Inflammatory macrophage treated with lipopolysaccharide for 4 hours (primary cell): ENCODE measurements at regions not wholly inside any gene's neighbourhood (a gene's known extent, or its start where the extent isn't known, plus 50 kb on each side); places are given as distances from the start of the nearest gene placed in this dataset.
A peak's percentile ranks its signal among the peaks of the same experiment; 100 is the strongest.

Experiments used
- DNase-seq: peaks from one replicate; pipeline ENCODE4 v3.0.0-alpha.2; 2020

DNA sequence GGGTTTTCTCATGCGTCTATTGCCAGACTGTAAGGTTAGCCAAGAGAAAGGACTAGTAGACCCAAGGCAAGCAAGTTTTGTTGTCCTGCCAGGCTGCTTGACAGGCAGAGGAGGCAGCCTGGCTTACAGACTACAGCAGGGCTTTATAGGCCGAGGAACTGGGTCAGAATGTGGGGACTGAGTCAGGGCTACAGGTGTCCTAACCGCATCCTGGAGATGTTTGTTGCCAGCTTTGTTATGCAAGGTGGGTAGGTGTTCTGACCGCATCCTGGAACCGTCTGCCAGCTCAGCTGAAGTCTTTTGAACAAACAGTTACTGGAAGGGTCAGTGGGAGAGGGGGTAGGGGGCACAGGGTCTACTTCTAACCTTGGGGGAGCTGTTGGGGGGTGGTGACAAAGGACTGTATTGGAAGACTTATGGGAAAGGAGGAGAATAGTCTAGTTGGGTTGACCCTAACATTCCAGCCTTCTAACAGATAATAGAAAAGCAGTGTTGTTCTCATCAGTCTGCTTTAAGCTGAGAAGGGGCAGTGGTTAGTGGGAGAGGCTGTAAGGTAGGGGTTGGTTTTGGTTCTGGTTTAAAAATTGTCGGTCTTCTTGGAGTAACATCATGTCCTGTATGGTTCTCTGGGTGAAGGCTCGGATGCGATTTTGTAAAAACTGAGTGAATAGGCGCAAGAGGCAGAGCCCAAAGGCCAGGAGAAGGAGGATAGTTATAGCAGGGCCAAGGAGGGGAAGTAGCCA is 913.8 kb upstream of the SLITRK5 start:
- DNase-seq: no peak

DNA sequence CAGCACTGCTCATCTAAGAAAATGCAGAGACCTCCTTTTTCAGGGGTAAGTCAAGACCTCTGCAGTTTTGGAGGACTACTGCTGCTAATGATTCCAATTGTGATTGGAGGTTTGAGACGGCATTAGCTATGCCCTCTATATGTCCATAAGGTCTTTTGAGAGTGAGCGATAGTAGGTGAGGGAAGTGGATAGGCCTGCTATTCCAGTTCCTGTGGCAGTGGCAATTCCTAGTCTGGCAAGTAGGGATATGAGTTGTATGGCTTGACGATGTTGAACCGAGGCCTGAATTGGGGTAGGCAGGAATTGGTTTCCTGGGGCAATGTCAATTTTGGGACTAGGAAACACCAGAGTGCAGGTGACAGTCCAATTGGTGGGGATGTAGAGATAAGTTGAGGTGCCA is 913.1 kb upstream of the SLITRK5 start:
- DNase-seq: no peak

DNA sequence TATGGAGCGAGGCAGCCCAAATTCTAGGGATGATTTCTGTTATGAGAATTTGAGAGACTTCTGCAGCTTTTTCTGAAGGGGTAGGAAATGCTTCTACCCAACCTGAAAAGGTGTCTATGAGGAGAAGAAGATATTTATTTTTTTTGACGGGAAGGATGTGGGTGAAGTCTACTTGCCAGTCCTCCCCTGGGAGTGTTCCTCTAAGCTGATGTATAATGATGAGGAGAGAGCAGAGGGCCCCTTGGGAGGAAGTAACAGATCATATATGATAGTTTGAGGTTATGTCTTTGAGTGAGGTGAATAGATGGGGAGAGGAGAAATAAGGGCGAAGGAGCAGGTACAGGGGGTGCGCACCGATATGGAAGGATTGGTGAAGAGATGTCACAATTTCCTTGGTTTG is 910.6 kb upstream of the SLITRK5 start:
- no peak for DNase-seq

DNA sequence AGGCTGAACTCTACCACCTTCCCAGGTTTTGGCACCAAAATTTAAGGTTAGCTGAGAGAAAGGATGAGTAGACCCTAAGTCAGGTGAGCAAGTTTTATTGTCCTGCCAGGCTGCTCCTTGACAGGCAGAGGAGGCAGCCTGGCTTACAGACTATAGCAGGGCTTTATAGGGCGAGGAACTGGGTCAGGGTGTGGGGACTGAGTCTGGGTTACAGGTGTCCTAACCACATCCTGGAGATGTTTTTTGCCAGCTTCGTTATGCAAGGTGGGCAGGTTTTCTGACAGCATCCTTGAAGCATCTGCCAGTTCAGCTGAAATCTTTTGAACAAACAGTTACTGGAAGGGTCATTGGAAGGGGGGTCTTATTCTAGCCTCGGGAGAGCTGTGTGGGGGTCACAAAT is 905.7 kb upstream of the SLITRK5 start:
- no peak for DNase-seq

DNA sequence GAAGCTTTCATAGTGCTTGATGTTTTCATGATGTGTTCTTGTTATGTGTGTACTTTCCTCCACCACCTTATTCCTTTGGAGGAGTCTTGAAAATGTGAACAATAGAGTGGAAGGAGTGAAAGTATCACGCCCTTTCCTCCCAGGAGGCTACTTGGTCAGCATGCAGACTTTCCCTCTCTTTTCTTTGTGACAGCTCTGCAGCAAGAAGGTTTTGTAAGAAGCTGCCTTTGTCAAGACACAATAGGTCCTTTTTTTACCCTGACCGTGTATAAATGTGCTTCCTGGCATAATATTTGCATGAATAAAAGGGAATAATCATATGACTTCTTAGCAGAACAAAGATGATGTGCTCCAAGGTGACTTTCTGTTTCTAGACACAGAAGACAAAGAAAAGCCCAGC is 882.6 kb upstream of the SLITRK5 start:
- no peak for DNase-seq

DNA sequence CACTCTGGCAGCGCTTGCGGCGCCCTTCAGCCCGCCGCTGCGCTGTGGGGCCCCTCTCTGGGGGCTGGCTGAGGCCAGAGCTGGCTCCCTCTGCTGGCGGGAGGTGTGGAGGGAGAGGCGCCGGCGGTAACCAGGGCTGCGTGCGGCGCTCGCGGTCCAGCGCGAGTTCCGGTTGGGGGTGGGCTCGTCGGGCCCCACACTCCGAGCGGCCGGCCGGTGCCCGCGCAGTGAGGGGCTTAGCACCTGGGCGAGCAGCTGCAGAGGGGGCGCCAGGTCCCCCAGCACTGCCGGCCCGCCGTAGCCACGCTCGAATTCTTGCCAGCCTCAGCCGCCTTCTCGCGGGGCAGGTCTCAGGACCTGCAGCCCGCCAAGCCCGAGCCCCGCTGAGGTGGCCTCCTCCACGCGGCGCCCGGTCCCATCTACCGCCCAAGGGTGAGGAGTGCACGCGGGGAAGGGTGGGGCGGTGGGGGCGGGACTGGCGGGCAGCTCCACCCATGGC is 879.0 kb upstream of the SLITRK5 start:
- no peak for DNase-seq

DNA sequence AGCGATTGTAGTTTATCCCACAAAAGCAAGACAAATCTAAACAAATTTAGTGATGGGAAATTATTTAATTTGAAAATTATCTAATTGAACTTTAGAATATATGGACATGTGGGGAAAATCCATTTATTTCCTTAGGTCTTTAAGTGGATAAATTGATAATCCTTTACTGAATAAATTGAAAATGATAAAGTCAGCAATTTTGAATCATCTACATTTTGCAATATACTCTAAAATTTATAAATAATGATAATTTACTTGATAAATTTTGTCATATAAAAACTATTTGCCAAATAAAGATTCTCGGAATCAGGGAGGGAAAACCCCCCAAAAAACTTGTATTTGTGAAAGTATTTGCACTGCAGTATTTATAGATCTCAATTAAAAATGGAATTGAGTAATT is 875.3 kb upstream of the SLITRK5 start:
- DNase-seq: no peak

DNA sequence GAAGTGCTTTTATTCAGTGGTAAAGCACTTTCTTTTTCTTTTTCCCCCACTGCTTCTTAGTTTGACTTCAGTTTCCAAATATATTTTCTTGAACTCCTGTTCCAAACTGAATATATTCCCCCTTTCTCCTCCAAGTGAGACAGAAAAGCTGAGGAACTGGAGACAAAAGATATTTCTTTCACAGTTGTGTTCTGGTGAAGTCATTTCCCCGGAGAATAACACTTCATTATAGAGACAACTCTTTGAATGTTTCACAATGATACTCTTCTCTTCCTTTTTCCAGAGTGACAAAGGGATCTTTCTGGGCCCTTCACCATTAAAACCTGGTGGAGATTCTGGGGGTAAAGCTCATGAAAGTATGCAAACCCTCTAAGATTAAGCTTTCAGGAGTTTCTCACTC is 860.8 kb upstream of the SLITRK5 start:
- no peak for DNase-seq

DNA sequence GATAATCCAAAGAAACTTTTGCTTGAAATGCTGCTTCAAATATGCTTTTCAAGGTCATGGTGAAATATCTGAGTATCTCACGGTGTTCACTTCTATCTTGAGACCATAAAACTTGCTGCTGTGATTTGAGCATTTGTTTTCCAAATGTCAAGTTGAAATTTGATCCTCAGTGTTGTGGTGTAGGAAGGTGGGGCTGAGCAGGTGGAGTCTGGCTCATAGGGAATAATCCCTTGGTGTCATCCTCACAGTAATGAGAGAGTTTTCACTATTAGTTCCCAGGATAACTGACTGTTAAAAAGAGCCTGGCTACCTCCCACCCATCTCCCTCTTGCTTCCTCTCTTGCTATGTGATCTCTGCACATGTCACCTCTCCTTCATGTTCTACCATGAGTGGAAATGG is 858.0 kb upstream of the SLITRK5 start:
- no peak for DNase-seq

DNA sequence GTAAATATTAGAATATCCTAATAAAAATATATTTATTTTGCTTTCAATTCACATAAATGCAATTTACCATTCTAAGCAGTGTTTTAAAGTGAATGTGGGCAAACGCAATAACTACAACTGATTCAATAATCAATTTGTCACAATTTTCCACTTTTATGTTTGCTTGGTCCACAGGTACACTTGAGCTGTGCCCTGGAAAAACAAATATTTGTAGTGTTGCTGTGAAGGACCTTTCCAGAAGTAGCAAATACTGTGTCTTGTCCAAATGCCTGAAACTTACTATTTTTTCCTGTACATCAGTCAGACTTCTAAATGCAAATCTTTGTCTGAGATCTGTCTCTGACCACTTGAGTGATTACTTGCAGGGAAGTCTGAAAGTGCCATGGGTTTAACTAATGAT is 845.8 kb upstream of the SLITRK5 start:
- DNase-seq: no peak

DNA sequence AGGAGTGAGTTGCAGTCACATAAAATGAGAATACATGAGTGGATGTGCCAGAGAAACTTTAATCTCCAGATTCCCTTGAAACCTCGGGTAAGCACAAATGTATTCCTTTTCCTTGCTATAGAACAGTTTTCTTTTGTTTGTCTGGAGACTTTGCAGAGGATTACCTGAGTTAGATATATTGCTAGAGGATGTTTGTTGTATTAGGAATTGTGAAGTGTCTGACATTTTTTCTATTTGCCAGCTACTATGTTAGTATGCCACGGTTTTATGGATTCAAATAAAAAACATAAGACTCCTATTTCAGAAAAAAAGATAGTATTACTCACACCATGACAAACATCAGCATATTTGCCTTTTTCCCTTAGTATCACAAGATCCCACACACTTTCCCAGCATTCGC is 844.9 kb upstream of the SLITRK5 start:
- no peak for DNase-seq

DNA sequence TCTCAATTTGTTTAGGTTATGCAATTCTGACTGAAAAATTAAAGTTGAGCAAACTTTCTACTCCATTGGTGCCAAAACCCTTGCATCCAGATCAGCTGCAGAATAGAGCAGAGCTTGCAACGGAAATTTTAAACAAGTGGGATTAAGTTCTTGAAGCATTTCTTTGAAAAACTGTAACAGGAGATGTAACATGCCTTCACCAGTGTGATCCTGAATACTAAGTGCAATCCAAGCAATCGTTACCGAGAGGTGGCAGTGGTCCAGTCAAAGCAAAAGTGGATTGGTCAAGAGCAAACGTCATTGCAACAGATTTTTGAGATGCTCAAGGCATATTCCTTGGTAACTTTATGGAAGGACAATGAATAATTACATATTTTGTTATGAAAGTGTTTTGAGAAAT is 841.1 kb upstream of the SLITRK5 start:
- DNase-seq: no peak

DNA sequence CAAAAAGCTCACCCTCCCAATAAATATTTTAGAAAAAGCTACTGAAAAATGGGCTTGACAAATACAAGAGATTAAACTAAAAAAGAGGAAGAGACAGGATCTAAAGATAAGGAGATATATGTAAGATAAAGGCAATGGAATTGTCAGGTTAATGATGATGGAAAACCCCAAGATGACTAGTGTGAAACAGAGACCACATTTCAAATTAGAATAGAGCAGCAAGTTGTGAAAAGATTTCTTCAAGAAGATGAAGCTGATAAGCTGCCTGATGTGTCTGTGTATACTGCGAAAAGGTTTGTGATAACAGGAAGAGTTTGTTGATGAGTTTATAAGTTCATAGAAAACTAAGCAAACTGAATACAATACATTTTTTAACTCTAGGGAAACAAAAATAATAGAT is 840.1 kb upstream of the SLITRK5 start:
- no peak for DNase-seq

DNA sequence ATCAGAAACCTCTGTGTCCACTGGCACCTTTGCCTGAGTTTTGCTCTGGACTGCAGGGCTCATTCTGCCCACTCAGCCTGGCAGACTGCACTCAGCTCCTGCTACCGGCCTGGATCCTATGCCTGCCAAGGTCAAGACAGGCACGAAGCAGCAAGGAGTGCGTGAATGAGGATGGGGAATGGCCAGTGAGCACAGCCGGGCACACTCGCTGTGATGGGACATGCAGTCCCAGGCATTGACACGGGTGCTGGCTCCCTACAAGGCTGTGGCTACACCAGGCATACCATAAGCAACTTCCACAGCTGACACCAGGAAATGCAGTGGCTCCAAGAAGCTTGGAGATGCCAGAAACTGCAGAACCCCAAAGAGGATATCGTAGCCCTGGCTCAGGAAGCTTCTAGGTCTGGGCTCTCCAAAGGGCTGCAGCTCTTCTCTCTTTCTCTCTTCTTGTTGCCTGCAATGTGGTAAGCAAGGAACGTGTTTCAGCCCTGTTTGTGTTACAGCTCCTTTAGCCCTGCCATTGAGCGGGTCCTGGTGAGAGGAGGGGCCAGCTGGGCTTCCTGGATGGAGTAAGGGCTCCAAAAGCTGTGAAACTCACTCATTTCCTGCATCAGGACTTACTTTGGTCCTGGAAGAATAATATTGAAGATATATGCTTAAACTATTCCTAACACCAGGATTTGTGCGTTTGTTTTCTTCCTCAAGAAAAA is 832.6 kb upstream of the SLITRK5 start:
- no peak for DNase-seq

DNA sequence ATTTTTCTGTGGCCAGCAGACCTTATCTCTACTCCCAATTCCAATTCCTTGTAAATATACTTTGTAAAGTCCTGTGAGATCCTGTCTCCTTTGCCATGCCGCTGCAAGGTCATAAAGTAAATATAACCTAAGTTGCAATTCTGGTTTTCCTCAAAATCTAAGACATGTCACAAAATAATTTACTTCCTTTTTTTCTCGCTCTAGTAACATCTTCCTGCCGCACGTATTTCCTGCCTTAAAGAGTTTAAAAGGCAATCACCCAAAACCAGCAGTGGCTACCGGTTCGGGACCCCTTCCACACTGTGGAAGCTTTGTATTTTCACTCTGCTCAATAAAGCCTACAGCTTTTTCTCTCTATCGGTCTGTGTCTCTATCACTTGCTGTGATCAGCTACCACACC is 832.0 kb upstream of the SLITRK5 start:
- no peak for DNase-seq

DNA sequence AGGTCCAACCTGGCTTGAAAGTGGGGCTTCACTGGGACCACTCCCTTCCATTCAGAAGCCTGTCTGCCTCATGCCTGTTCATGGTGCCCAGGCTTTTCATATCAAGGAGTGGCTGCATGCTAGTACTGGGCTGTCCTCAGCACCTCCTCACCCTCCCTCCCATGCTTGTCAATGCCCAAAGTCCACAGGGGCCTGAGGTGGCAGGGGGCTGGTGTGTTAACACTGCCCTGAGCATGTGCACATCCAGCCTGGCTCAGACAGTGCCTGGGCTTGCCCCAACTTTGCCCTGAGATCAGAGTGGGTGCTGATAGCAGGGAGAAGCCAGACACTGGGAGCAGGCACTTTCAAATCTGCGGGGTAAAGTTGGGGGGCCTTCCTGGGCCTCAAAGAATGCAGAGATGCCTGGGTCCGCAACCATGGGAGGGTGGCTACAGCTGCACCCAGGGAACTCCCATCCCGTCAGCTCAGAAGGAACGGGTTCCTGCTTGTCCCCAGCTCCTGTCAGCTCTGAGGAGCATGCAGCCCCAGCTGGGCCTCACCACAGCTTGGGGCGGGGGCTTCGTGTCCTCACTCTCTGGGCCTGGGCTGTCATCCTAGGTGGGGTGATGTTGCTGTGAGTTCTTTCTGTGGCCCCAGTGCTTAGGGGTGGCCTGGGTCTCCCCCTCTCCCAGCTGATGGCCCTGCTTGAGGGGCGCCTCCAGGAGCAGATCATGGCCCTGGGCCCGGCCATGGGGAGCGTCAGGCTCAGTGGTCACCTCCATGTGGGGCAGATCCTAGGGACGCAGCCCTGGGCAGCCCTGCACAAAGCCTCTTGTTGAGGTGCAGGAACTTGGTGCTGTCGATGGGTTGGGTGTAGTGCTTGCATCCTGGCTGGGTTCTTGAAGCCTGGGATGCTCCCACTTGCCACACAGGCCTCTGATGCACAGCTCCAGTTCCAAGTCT is 830.6 kb upstream of the SLITRK5 start:
- no peak for DNase-seq

DNA sequence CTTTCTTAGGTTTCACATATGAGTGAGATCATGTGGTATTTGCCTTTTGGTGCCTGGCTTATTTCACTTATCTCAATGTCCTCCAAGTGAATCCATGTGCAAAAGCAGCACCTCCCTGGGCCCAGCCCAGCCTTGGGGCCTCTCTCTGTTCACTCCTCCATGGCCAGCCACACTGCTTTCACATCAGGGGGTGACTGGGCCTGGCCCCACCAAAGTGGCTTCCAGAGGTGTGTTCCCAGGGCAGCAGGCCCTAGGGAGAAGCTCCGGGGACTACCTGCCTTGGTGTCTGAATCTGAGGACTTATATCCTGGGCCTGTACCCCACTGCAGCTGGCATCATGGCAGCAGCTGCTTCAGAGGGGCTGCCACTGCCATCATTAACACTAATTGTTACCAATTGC is 829.9 kb upstream of the SLITRK5 start:
- no peak for DNase-seq

DNA sequence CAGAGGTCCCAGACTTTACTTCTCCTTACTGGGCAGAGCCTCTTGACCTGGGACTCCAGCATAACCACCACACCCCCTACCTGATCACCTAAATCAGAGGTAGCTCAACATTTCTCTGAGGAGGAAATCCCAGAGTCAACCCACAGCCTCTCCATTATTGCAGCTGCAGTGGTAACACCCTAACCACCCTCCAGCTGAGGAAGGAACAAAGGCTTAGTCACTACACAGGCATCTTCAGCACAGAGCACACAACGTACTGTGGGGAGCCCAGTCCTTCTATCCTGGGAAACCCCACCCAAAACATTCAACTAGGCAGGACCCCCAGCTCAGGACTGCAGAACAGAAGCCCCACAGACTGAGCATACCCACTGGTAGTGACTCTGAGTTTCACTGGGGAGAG is 824.7 kb upstream of the SLITRK5 start:
- DNase-seq: no peak

DNA sequence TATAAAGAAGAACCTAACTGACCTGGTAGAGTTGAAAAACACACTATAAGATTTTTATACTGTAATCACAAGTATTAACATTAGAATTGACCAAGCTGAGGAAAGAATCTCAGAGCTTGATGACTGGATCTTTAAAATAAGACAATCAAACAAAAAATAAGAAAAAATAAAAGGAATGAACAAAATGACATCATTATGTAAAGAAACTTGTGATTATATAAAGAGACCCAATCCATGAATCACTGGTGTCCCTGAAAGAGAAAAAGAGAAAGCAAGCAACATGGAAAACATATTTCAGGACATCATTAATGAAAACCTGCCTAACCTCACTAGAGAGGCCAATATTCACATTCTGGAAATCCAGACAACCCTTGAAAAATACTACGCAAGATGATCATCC is 822.5 kb upstream of the SLITRK5 start:
- no peak for DNase-seq

DNA sequence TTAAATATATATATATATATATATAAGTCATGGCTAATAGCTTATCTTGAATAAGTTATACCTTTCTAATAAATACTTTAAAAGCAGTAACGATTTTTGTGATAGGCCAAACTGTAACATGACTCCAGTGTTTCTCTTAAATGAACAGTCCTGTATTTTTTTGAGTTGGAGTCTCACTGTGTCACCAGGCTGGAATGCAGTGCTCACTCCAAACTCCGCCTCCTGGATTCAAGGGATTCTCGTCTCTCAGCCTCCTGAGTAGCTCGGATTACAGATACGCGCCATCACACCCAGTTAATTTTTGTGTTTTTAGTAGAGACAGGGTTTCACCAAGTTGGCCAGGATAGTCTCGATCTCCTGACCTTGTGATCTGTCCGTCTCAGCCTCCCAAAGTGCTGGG is 814.2 kb upstream of the SLITRK5 start:
- no peak for DNase-seq

DNA sequence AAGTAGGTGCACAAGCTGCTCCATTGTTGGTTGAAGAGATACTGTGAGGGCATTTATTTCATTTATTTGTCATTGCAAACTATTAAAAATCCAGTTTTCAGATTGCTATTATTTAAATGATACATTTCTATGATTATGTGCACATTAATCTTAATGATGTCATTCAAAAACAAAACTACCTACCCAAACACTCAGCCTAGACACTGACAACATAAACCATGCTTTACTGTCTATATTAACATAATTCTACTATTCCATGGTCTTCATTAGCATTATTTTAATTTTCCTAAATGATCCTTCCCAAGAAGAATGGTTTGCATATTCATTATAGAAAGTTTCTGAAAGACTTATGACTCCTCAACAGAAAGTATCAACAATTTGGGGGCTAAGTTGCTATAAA is 813.0 kb upstream of the SLITRK5 start:
- no peak for DNase-seq

DNA sequence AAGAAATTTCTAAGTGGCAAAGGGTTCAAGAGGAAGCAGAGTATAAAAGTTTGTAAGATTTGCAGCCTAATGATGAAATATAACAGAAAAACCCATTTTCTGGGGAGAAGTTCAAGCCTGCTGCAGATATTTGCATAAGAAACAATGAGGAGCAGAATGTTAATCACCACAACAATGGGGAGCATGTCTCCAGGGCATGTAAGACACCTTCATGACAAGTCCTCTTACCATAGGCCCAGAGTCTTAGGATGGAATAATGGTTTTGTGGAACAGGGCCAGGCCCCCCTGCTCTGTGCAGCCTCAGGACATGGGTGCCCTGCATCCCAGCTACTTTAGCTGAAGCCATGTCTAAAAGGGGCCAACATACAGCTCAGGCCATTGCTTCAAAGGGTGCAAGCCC is 809.0 kb upstream of the SLITRK5 start:
- DNase-seq: no peak

DNA sequence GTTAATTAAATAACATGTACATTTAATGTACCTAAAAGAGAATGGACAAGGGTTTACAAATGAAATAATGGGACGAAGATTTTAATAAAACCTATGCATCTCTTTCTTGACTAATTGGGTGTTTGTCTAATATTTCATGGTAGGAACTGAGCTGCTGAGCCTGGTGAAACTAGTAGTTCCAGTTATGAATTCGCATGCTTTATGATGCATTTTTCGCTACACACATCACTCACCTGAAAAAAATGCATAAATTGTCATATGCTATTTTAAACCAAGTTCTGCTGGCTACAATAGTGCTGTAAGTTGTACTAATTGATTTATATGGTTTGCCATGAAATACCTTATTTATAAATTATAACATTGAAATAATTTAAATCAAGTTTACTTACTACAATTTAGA is 806.8 kb upstream of the SLITRK5 start:
- no peak for DNase-seq

DNA sequence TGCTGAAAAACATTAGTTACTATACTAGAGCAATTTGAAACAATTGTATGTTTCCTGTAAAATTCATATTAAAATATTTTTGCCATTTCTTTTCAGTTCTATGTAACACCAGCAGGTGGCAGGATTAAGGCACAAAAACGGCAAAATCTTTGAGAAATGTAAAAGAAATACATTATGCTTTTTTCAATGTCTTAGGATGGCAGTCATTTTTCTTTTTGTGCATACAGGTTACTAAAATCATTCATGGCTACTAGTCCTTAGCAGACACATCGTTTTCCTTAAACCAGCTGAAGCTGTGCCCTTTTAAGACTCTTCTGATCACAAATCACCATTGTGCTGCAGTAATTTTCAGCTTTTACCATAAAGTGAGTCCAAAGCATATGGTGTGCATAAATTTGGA is 800.7 kb upstream of the SLITRK5 start:
- peak; percentile 2 for DNase-seq
